ENCODE measurements at regions not wholly inside any gene's neighbourhood (a gene's known extent, or its start where the extent isn't known, plus 50 kb on each side); places are given as distances from the start of the nearest gene placed in this dataset.
A peak's percentile ranks its signal among the peaks of the same experiment; 100 is the strongest.

- TF ChIP-seq KDM4B (CRISPR knock-in tag; IDR thresholded peaks at IDR 0.05) (peak; percentile 74; the same call in 1 of the 2 replicates), EHMT2 (IDR thresholded peaks at IDR 0.05; ENCODE audit: borderline replicate concordance, low read depth, low read length) (peak; percentile 65; the same call in 1 of the 2 replicates), ZFY (CRISPR knock-in tag; IDR thresholded peaks at IDR 0.05) (peak; percentile 68), ZBED4 (CRISPR knock-in tag; IDR thresholded peaks at IDR 0.05; ENCODE audit: borderline replicate concordance) (peak; percentile 42; the same call in 1 of the 2 replicates), NFIC (IDR thresholded peaks at IDR 0.05; ENCODE audit: low read length) (peak; percentile 45), PBX2 (CRISPR knock-in tag; IDR thresholded peaks at IDR 0.05) (no peak), MTA1 (CRISPR knock-in tag; IDR thresholded peaks at IDR 0.05; ENCODE audit: borderline replicate concordance) (0 out of 2 replicates have a peak, but pooled peaks have one; percentile 25), ZNF574 (CRISPR knock-in tag; IDR thresholded peaks at IDR 0.05) (peak; percentile 51; the same call in 1 of the 2 replicates), ISL2 (CRISPR knock-in tag; IDR thresholded peaks at IDR 0.05) (peak; percentile 81), SALL1 (CRISPR knock-in tag; IDR thresholded peaks at IDR 0.05) (peak; percentile 90), POLR2A (IDR thresholded peaks at IDR 0.05; ENCODE audit: insufficient read depth in 1 of 2, low read depth in 2 of 2, low read length in 2 of 2) (peak; percentile 33 to 70; a peak in 2 of 4 replicates), TERF1 (CRISPR knock-in tag; IDR thresholded peaks at IDR 0.05) (no peak), PRDM10 (CRISPR knock-in tag; IDR thresholded peaks at IDR 0.05; ENCODE audit: low read depth) (no peak), MYC (CRISPR knock-in tag; IDR thresholded peaks at IDR 0.05; ENCODE audit: borderline replicate concordance) (peak; percentile 62; the same call in 1 of the 2 replicates)
- TF ChIP-seq, protein P1, sequence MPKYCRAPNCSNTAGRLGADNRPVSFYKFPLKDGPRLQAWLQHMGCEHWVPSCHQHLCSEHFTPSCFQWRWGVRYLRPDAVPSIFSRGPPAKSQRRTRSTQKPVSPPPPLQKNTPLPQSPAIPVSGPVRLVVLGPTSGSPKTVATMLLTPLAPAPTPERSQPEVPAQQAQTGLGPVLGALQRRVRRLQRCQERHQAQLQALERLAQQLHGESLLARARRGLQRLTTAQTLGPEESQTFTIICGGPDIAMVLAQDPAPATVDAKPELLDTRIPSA (CRISPR knock-in tag; IDR thresholded peaks at IDR 0.05; ENCODE audit: borderline replicate concordance) = no peak
These were observed 90.4 kb downstream of the APIP start (continued) for GRCh38 chr11:34825670-34826383.
